Stomach (tissue), 8 donors: ENCODE measurements at regions not wholly inside any gene's neighbourhood (a gene's known extent, or its start where the extent isn't known, plus 50 kb on each side); places are given as distances from the start of the nearest gene placed in this dataset.
"Not testable (repeated sequence)": the region's sequence is repeated elsewhere in the genome, so short reads cannot be mapped to it uniquely, and the experiment has no call there.

Experiments
- DNase-seq, 2 donors: peaks; one replicate each; pipeline versions ENCODE4 v3.0.0 to v3.0.0-alpha.2; 2013 to 2019
- H3K27ac ChIP-seq, 5 donors: fragments of 200-600 bp in 4 of 5; sonication (generic) in 4 of 5; one replicate each; pipeline ENCODE4 v1.5.1; 2013 to 2019; ENCODE audit warnings: mild to moderate bottlenecking in 1 of 5, moderate library complexity in 1 of 5
- H3K27me3 ChIP-seq, 3 donors: fragments of 200-600 bp; sonication (generic); one replicate each; pipeline ENCODE4 v1.5.1; 2017 to 2019; ENCODE audit warnings: mixed run types in 1 of 3
- H3K36me3 ChIP-seq, 4 donors: fragments of 200-600 bp; sonication (generic); 1 replicate in 3 of 4; 2 replicates in 1 of 4; pipeline ENCODE4 v1.5.1; 2016 to 2019
- H3K4me1 ChIP-seq, 4 donors: fragments of 200-600 bp; sonication (generic); one replicate each; pipeline ENCODE4 v1.5.1; 2016 to 2019
- H3K4me3 ChIP-seq, 4 donors: fragments of 200-600 bp; sonication (generic) in 3 of 4; one replicate each; pipeline ENCODE4 v1.5.1; 2016 to 2019; ENCODE audit warnings: mild to moderate bottlenecking in 1 of 4
- H3K9me3 ChIP-seq, 4 donors: fragments of 200-600 bp; sonication (generic); one replicate each; pipeline ENCODE4 v1.5.1; 2016 to 2019
- CTCF ChIP-seq, 7 experiments: fragments of 450-650 bp in 4 of 7; fragments of 200-600 bp in 3 of 7; sonication (generic) in 3 of 7; IDR thresholded peaks; one replicate each; pipeline ENCODE4 v1.5.1; 2016 to 2019; ENCODE audit warnings: antibody characterized with exemption in 7 of 7, control low read depth in 2 of 7, mild to moderate bottlenecking in 1 of 7
- EP300 ChIP-seq: sonication (generic); formaldehyde crosslinking; IDR thresholded peaks from one replicate; pipeline ENCODE4 v1.6.1; 2017; ENCODE audit warnings: antibody characterized with exemption
- POLR2A ChIP-seq, 4 donors: fragments of 450-650 bp; IDR thresholded peaks; one replicate each; pipeline ENCODE4 v1.6.1; 2016; ENCODE audit warnings: antibody characterized with exemption in 4 of 4, control low read depth in 2 of 4, mild to moderate bottlenecking in 1 of 4, moderate library complexity in 1 of 4
- POLR2AphosphoS5 ChIP-seq, 3 donors: sonication (generic); formaldehyde crosslinking; IDR thresholded peaks; one replicate each; pipeline ENCODE4 v1.6.1; 2016; ENCODE audit warnings: antibody characterized with exemption in 3 of 3
- WGBS, 5 donors: extraction: QIAGEN DNeasy Blood & Tissue Kit in 3 of 5; methylation state at CpG; one replicate each; pipeline versions ENCODE4 v1.1.5 to v1.1.7; 2013 to 2018; 5-methylcytosine and 5-hydroxymethylcytosine counted together
- intact Hi-C: fragments of 100-400 bp; cut with DNase I; formaldehyde crosslinking; loops from one replicate; pipeline ENCODE4 v1.15.1; 2023; ENCODE audit warnings: low total_unique reads
- donor health status: healthy with polysubstance abuse.
- donor health status: Bipolar disorder and iron deficiency.
- donor health status: healthy.

DNA sequence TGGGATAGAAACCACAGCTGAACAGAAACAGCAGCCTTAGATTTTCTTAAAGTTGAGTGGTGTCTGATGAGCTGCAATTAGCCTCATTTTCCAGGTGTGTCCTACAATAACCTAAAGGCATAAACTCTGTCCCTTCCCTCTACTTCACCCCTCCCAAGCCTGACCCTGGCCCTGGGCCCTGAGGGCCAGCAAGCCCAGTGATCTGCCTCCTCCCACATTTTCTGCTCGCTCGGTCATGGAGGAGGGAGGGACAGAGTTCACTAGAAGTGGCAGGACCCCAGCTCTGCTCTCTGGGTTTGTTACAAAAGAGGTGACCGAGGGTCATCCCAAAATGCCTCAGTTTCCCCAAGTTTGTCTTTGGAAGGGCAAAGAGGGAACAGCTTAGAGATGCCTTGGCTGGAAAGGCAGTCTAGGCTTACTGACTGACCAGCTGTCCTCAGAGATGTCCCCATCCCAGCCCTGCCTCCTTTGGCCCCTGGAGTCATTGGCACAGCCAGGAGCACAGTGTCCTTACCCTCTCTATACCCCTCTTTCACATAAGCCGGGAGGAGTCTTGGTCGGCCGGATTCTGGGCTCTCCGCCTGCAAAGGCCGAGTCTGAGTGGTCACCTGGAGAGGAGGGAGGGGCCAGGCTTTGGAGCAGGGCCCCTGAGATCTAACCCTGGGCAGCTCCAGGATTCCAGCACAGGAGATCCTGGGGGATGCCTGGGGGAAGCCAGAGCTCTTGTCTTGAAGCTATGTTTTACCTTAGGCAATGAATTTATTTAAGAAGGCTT is 172.7 kb downstream of the PTPRU start:
- peaks cover 0 to 58% (median 5%) of the 10 kb centered on the region in 3 donors for H3K27me3 ChIP-seq
- no peak for DNase-seq
- peaks cover 0 to 14% (median 9%) of the 10 kb centered on the region in 4 donors for H3K9me3 ChIP-seq
- intact Hi-C loops: no loop called here
- no peak overlapping the region for H3K4me3 ChIP-seq
- 51 to 58% (median 55%) methylated on average over 8 of the region's 8 CpGs for WGBS, 5 donors
- H3K4me1 ChIP-seq: no peaks in the 10 kb centered on the region
- no peaks in the 10 kb centered on the region for H3K36me3 ChIP-seq
- no peak overlapping the region for H3K27ac ChIP-seq
- TF ChIP-seq POLR2AphosphoS5 (IDR thresholded peaks at IDR 0.05): no peak
- no peak for TF ChIP-seq CTCF (IDR thresholded peaks at IDR 0.05)
- TF ChIP-seq POLR2A (IDR thresholded peaks at IDR 0.05): no peak

- 65 to 91% (median 88%) methylated on average over 2 of the region's 2 CpGs for WGBS, 5 donors
- no peak for DNase-seq
- no peak for TF ChIP-seq POLR2A (IDR thresholded peaks at IDR 0.05)
- H3K27me3 ChIP-seq: peaks cover 0 to 45% (median 5%) of the 10 kb centered on the region in 3 donors
- no peak overlapping the region for H3K4me3 ChIP-seq
- no peaks in the 10 kb centered on the region for H3K36me3 ChIP-seq
- H3K9me3 ChIP-seq: peaks cover 0 to 15% (median 9%) of the 10 kb centered on the region in 4 donors
- no peaks in the 10 kb centered on the region for H3K4me1 ChIP-seq
- intact Hi-C loops: no loop called here
- H3K27ac ChIP-seq: no peak overlapping the region
Measured at GRCh38 chr1:29406814-29407213, 170.5 kb downstream of the PTPRU start.

- H3K4me1 ChIP-seq, intact Hi-C loops, H3K36me3 ChIP-seq, DNase-seq, H3K27ac ChIP-seq, H3K4me3 ChIP-seq: not testable (repeated sequence)
- Histone ChIP-seq H3K9me3 (peaks cover 0 to 27% (median 21%) of the 10 kb centered on the region in 4 donors), H3K27me3 (peaks cover 0 to 36% (median 0%) of the 10 kb centered on the region in 3 donors)
Measured at GRCh38 chr1:29400203-29400602, 163.9 kb downstream of the PTPRU start.

- intact Hi-C loops: no loop called here
- H3K36me3 ChIP-seq: no peaks in the 10 kb centered on the region
- 53 to 97% (median 93%) methylated on average over 1 of the region's 1 CpG for WGBS, 5 donors
Measured at GRCh38 chr1:29399465-29399864, 163.1 kb downstream of the PTPRU start.

DNA sequence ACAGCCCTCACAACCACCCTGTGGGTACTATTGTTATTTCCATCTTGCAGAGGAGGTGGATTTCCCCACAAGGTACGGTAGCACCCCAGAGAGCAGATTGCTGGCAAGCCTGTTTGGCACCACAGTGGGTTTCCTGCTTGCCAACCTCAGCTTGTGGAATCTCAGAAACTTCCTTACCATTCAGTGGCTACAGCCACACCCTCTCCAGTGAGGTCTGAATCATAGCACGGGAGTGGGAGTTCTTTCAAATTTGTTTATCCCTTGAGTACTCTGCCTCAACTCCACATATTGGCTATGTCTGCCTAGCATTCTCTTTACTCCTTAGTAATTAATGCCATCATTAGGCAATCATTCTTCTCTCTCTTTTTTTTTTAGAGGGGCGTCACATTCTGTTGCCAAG is 162.1 kb downstream of the PTPRU start:
- Histone ChIP-seq H3K27me3 (peaks cover 0 to 25% (median 0%) of the 10 kb centered on the region in 3 donors), H3K27ac (no peak overlapping the region), H3K9me3 (peaks cover 0 to 15% (median 13%) of the 10 kb centered on the region in 4 donors), H3K36me3 (no peaks in the 10 kb centered on the region), H3K4me1 (no peaks in the 10 kb centered on the region), H3K4me3 (no peak overlapping the region)
- 40 to 56% (median 50%) methylated on average over 3 of the region's 3 CpGs for WGBS, 5 donors
- no peak for DNase-seq
- TF ChIP-seq EP300: no peak
- intact Hi-C loops: no loop called here

More at GRCh38 chr1:29399465-29399864, 163.1 kb downstream of the PTPRU start:
- H3K4me1 ChIP-seq: no peaks in the 10 kb centered on the region
- no peak for DNase-seq
- TF ChIP-seq POLR2AphosphoS5 (IDR thresholded peaks at IDR 0.05) (no peak), POLR2A (IDR thresholded peaks at IDR 0.05) (no peak), CTCF (IDR thresholded peaks at IDR 0.05) (no peak), EP300 (no peak)
- H3K4me3 ChIP-seq: no peak overlapping the region
- H3K27ac ChIP-seq: no peak overlapping the region
- peaks cover 0 to 28% (median 0%) of the 10 kb centered on the region in 3 donors for H3K27me3 ChIP-seq
- peaks cover 0 to 20% (median 16%) of the 10 kb centered on the region in 4 donors for H3K9me3 ChIP-seq

- Histone ChIP-seq H3K27ac (no peak overlapping the region), H3K4me3 (no peak overlapping the region), H3K4me1 (no peaks in the 10 kb centered on the region), H3K9me3 (peaks cover 0 to 15% (median 13%) of the 10 kb centered on the region in 4 donors), H3K27me3 (peaks cover 0 to 29% (median 0%) of the 10 kb centered on the region in 3 donors), H3K36me3 (no peaks in the 10 kb centered on the region)
- no peak for DNase-seq
- 79 to 88% (median 81%) methylated on average over 8 of the region's 8 CpGs for WGBS, 5 donors
- intact Hi-C loops: no loop called here
- TF ChIP-seq CTCF (IDR thresholded peaks at IDR 0.05) (no peak), POLR2A (IDR thresholded peaks at IDR 0.05) (no peak), EP300 (no peak), POLR2AphosphoS5 (IDR thresholded peaks at IDR 0.05) (no peak)
Measured at GRCh38 chr1:29397981-29398380, 161.7 kb downstream of the PTPRU start.
